Fibroblast of mammary gland (primary cell): ENCODE measurements at regions not wholly inside any gene's neighbourhood (a gene's known extent, or its start where the extent isn't known, plus 50 kb on each side); places are given as distances from the start of the nearest gene placed in this dataset.

Experiments used
- DNase-seq: peaks from one replicate; pipeline ENCODE4 v3.0.0-alpha.2; 2010; ENCODE audit warnings: low read depth
- H3K4me3 ChIP-seq: 2 replicates; pipeline ENCODE4 v1.5.1; 2011; ENCODE audit warnings: low read depth, mild to moderate bottlenecking, low read length, moderate library complexity; ENCODE audit not compliant: control insufficient read depth
- TF ChIP-seq, protein P1 (sequence below): conservative IDR thresholded peaks from 2 replicates; pipeline ENCODE4 v1.5.1; 2011; ENCODE audit warnings: low read depth, low read length, inconsistent platforms; ENCODE audit not compliant: control insufficient read depth, insufficient read depth

DNA sequence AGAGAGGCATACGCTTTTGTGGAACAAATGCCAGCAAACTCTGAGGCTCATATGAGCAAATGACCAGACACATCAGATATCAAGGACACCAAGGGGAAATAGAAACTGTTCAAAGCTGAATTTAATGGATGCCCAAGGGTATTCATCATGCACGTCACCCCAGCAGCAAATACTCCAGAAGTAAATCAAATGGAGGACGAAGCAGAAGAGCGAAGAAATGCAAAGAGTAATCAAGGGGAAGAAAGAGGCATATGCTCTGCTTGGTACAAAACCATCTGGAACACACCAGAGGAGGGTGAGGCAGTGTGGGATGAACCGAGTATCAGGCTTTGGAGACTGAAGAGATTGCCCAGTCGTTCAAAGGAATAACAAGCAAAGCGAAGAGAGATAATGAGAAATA, 232.6 kb upstream of the EGLN3 start:
- TF ChIP-seq, protein P1, sequence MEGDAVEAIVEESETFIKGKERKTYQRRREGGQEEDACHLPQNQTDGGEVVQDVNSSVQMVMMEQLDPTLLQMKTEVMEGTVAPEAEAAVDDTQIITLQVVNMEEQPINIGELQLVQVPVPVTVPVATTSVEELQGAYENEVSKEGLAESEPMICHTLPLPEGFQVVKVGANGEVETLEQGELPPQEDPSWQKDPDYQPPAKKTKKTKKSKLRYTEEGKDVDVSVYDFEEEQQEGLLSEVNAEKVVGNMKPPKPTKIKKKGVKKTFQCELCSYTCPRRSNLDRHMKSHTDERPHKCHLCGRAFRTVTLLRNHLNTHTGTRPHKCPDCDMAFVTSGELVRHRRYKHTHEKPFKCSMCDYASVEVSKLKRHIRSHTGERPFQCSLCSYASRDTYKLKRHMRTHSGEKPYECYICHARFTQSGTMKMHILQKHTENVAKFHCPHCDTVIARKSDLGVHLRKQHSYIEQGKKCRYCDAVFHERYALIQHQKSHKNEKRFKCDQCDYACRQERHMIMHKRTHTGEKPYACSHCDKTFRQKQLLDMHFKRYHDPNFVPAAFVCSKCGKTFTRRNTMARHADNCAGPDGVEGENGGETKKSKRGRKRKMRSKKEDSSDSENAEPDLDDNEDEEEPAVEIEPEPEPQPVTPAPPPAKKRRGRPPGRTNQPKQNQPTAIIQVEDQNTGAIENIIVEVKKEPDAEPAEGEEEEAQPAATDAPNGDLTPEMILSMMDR: no peak
- no peak overlapping the region for H3K4me3 ChIP-seq
- no peak for DNase-seq

DNA sequence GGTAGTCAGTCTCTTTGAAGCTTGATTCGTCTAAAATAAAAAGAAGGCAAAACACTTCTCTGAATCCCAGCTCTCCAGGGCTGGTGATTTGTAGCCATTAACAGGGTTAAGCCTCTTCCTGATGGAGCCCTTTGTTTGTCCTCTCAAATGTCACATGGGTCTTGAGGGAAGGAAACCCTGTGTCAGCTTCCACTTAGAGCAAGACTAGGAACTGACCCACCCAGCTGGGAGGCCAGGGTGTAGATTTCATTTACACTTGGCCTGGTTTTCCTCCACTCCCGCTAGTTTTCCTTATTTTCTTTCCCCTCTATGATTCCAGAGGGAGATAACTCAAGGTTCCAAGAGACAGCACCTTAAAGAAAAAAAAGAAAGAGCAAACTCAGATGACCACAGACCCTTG, 230.5 kb upstream of the EGLN3 start:
- TF ChIP-seq, protein P1: no peak
- H3K4me3 ChIP-seq: no peak overlapping the region
- no peak for DNase-seq

DNA sequence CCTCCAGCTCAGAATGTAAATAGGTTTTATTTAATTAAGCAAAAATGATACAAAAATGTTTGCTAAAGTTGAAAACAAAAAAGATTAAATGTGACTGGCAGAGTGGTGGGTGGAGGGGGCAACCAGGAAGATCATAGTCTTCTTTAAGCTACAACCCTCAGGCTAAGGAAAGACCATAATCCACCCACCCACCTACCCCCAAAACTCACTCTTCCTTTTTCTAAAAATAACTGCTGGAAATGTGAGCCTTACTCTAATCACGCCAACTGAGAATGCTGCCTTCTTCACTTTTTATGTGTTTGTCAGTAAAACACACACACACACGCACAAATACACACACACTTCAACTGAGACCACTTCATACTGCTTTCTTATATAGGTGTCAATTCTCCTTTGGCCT, 230.0 kb upstream of the EGLN3 start:
- TF ChIP-seq, protein P1: no peak
- no peak overlapping the region for H3K4me3 ChIP-seq
- DNase-seq: no peak

- no peak for DNase-seq
- TF ChIP-seq, protein P1: no peak
- no peak overlapping the region for H3K4me3 ChIP-seq
These were observed 229.6 kb upstream of the EGLN3 start for GRCh38 chr14:34180434-34180833.

GRCh38 chr14:34179727-34180126, 228.9 kb upstream of the EGLN3 start:
- TF ChIP-seq, protein P1: no peak
- no peak for DNase-seq
- H3K4me3 ChIP-seq: no peak overlapping the region

GRCh38 chr14:34177466-34177865, 226.6 kb upstream of the EGLN3 start:
- no peak for DNase-seq
- H3K4me3 ChIP-seq: no peak overlapping the region
- TF ChIP-seq, protein P1: no peak

GRCh38 chr14:34175574-34175973, 224.7 kb upstream of the EGLN3 start:
- DNase-seq: no peak
- no peak overlapping the region for H3K4me3 ChIP-seq
- TF ChIP-seq, protein P1: no peak
